Fibroblast of the aortic adventitia (primary cell): ENCODE measurements at regions not wholly inside any gene's neighbourhood (a gene's known extent, or its start where the extent isn't known, plus 50 kb on each side); places are given as distances from the start of the nearest gene placed in this dataset.
"Not testable (repeated sequence)": the region's sequence is repeated elsewhere in the genome, so short reads cannot be mapped to it uniquely, and the experiment has no call there.

Source experiments
- DNase-seq: peaks from one replicate; pipeline ENCODE4 v3.0.0-alpha.2; 2010; ENCODE audit warnings: low read depth
- H3K4me3 ChIP-seq: 2 replicates; pipeline ENCODE4 v1.5.1; 2011; ENCODE audit warnings: low read depth, mild to moderate bottlenecking, control low read depth, low read length, moderate library complexity
- CTCF ChIP-seq: IDR thresholded peaks from 2 replicates; pipeline ENCODE4 v1.5.1; 2011; ENCODE audit warnings: mild to moderate bottlenecking, low read length, control low read depth, inconsistent platforms; ENCODE audit not compliant: insufficient read depth

- no peak overlapping the region for H3K4me3 ChIP-seq
- TF ChIP-seq CTCF: no peak
- no peak for DNase-seq
Observed at GRCh38 chr7:65453341-65454030, 79.8 kb downstream of the ZNF92 start.

GRCh38 chr7:65454469-65454868 lies 80.8 kb downstream of the ZNF92 start:
- no peak for TF ChIP-seq CTCF
- DNase-seq: no peak

GRCh38 chr7:65455050-65455449 lies 81.4 kb downstream of the ZNF92 start:
- H3K4me3 ChIP-seq, DNase-seq: not testable (repeated sequence)

More at GRCh38 chr7:65454469-65454868, 80.8 kb downstream of the ZNF92 start:
- no peak overlapping the region for H3K4me3 ChIP-seq

- DNase-seq: no peak
- TF ChIP-seq CTCF: no peak
- no peak overlapping the region for H3K4me3 ChIP-seq
Observed at GRCh38 chr7:65457705-65458104, 84.0 kb downstream of the ZNF92 start.

- TF ChIP-seq CTCF: no peak
- DNase-seq: no peak
- no peak overlapping the region for H3K4me3 ChIP-seq
Observed at GRCh38 chr7:65459438-65459837, 85.8 kb downstream of the ZNF92 start.

- H3K4me3 ChIP-seq: no peak overlapping the region
- no peak for TF ChIP-seq CTCF
- peak; percentile 39 for DNase-seq
Observed at GRCh38 chr7:65462148-65462716, 88.6 kb downstream of the ZNF92 start.

GRCh38 chr7:65463184-65463583 lies 89.5 kb downstream of the ZNF92 start:
- H3K4me3 ChIP-seq: no peak overlapping the region
- no peak for DNase-seq
- TF ChIP-seq CTCF: no peak

- not testable (repeated sequence) for DNase-seq, H3K4me3 ChIP-seq
Observed at GRCh38 chr7:65469919-65470558, 96.4 kb downstream of the ZNF92 start.
